ENCODE measurements at regions not wholly inside any gene's neighbourhood (a gene's known extent, or its start where the extent isn't known, plus 50 kb on each side); places are given as distances from the start of the nearest gene placed in this dataset.
"Not testable (repeated sequence)": the region's sequence is repeated elsewhere in the genome, so short reads cannot be mapped to it uniquely, and the experiment has no call there.

DNA sequence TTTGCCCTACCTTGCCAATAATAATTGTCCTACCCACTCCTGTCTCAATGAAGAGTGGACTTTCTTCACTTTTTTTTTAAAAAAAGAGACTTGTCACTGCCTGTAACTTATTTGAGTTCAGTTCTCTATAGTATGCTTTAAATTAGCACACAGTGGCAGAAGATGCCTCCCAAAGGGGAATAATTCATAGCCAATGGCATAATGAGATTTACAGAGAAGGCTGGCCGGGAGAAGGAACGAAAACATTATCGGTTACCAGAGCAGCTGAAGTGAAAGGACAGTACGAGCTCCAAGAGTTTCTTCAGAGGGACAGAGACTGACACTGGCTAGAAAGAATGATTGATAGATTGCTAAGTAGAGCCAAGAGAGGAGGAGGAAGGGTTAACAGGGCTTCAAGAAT is 356.3 kb downstream of the EMP1 start:
- no peak for DNase-seq

DNA sequence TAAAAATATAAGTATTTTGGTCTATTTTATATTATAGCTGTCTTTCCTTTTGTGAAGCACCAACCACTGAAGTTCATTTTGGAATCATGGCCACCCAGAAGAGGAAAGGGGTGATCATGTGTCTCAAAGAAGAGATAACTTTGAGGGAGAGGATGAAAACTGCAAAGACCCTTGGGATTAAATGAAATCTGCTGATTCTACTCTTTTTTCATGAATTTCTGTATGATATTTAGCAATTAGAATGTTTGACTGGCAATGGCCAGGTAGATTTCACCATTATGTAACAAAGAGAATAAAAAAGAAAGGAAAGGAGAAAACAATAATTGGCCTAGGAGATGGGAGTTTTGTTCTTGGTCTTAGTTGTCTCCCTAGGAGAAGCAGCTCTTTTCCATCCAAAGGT is 350.8 kb downstream of the EMP1 start:
- DNase-seq: no peak

DNA sequence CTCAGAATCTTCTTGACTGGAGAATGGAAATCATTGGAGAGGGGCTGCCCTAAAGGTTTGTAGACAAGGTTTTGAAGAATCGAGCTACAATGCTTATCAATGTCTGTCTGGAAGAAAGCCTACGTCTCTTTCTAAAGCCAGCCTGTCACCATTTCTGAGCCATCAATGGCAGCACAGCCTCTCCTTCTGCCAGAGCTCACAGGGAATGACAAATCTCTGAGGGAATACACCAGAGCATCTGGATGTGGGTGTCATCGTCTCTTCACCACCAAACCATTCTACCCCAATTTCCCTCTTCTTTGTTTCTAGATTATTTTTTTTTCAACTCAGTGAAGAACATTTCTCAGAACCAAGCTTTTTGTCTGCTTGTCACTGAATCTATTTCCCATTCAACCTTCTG is 349.7 kb downstream of the EMP1 start:
- DNase-seq: no peak

DNA sequence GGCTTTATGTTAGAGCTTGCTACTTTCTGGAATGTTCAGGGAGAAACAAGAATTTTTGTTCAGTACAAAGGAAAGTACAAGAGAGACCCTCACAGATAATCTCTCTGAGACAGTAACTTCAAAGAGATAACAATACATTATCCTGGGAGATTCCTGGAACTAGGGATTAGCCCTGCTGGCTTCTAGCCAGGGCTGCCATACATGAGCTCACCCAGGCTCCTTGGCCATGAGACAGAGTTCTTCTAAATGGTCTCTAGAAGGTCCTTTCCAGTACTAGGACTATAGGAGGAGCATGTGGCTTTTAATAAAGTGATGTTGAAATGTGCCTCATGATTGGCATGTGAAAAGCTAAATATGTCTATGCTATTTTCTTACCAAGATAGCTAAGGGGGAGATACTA is 342.5 kb downstream of the EMP1 start:
- no peak for DNase-seq

DNA sequence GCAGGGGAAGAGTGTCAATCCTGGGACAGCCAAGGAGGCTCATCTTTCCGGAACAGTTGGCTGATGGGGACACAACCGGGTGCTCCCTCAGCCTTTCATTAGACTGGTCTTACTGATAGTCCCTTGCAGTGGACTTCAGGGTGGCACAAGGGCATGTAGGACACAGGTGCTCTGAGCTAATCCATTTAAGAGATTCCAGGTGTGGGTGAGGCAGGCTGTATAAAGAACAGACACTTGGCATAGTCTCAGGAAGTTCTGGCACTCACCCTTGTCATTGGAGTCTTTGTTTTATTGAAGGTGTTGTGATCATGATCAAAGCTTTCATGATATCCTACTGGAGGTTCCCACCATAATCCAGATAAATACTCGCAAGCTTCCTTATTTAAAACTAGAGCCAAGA is 341.6 kb downstream of the EMP1 start:
- no peak for DNase-seq

DNA sequence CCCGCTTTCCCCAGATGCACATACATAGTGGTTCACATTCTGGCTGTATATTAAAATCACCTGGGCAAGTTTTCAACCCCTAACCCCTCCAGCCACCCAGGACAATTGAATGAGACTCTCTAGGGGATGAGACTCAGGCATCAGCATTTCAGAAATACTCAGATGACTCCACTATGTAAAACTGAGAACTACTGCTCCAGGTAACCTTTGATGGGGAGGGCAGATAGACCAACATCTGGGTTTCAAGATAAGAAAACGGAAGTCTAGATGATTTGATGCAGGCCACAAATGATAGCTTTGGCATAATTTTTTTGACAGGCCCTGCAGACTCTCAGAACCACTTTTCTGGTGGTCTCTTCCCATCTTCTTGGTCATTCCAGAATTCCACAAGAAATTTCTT is 341.1 kb downstream of the EMP1 start:
- no peak for DNase-seq

DNA sequence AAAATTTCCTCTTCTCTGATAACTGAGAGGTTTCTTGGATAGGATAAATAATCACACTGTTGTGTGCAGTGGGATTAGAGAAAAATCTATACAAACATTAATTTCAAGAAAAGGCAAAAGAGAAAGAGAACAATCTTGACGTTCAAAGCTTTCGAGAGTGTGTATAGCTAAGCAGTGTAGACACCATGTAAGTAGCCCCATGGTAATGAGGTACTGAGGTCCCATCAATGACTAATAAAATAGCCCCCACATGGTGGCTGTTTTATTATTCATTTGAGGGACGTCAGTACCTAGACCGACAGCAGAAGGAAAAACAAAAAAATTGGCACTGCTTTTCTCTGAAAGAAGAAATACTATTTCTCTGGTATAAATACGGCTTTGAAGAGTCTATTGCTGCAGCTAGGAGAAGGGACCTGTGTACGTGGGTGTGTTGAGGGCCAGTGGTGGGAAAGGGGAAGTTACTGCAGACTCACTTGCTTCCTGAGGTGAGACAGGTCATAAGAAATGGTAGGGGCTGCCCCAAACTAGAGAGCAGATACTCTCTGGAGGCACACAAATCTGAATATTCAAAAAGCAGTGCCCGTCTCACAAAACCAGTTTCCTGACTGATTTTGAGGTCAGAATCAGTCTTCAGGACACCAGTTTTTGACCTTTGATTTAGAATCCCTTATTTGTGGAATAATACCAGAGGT is 339.8 kb downstream of the EMP1 start:
- DNase-seq: no peak

DNA sequence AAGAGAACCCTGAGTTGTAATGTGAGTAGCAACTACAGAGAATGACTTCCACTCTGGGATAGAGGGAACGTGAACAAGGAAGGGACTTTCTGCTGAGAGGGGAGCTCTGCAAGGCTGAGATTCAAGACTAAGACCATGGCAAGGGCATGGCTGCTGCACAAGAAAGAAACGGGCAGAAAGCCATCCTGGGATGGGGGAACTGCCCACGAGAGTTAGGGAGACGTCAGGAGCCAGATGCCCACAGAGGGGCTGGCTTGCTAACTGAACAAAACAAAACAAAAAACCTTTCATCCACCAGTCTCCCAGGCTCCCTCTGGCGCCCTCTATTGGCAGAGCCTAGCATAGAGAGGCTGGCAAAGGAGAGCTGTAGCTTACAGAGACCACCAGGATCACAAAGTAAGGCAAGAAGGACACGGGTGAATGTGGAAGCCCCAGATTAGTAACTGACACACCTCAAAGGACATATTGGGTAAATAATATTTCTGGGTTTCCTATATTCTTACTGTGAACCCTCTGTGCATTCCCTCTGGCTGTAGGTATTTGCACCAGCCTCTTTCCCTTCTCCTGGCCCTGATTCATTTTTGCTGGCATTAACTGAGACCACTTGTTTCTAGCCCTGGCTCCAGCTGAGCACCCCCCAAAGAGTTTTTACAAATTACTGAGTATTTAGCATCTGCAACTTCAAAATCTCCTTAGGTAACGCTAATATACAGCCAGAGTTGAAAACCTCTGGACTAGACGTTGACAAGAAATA is 338.3 kb downstream of the EMP1 start:
- DNase-seq: no peak

- no peak for DNase-seq
Measured at GRCh38 chr12:13534242-13534641, 337.7 kb downstream of the EMP1 start.

- DNase-seq: no peak
Measured at GRCh38 chr12:13530966-13531365, 334.4 kb downstream of the EMP1 start.

- not testable (repeated sequence) for DNase-seq
Measured at GRCh38 chr12:13526185-13526921, 329.8 kb downstream of the EMP1 start.

- no peak for DNase-seq
Measured at GRCh38 chr12:13523536-13524307, 327.2 kb downstream of the EMP1 start.

GRCh38 chr12:13518034-13518433 is 321.5 kb downstream of the EMP1 start:
- DNase-seq: not testable (repeated sequence)

DNA sequence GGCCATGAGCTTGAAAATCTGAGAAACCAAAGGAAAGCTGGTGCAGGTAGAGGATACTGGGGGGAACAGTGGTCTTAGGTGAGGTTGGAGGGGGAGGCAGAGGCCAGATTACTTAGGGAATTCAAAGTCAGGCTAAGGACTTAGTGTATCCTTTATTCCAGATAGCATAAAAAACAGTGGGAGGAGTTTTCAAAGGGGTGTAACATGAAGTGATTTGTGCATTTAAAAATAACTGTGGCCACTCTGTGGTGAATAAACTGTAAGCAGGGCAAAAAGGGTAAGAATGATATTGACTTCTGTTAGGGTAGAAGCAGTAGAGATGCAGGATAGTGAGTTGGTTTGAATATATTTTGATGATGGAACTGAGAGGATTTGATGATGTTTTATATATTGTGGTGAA is 313.2 kb downstream of the EMP1 start:
- no peak for DNase-seq

DNA sequence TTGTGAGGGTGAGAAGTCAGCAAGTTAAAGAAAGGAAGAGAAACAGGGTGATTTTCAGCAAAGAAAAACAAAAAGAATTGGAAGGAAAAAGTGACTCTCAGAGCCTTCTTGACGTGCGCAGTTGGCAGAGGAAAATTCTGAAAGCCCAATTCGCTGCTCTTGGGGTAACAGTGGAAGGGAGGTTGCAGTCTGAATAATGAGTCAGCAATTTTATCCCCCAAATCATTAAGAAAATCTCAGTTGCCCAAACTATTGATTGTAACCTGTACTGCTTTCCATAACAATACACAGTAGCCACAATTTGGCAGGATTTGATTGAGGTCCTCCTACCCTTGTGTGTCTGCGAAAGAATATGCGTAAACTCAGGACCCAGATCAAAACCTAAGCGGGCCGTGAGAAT is 309.1 kb downstream of the EMP1 start:
- no peak for DNase-seq

GRCh38 chr12:13505224-13505623 is 308.7 kb downstream of the EMP1 start:
- no peak for DNase-seq

GRCh38 chr12:13504736-13505135 is 308.2 kb downstream of the EMP1 start:
- DNase-seq: no peak

DNA sequence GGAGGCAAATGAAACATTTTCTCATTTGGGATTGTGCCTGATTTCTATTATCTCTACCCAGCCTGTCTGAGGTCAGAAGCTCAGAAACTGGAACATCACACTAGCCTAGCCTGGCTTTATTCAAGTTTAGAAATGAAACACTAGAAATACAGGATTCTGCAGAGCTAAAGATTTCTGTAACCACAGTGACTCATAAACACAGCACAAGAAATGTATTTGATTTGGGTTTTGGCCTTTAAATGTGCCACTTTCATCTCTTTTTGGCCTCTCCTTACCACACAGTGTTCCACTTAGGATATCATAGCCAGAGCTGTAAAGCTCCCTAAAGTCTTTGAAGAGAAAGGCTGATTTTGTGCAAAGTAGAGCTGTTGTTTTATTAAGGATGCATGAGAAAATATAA is 307.5 kb downstream of the EMP1 start:
- DNase-seq: no peak

GRCh38 chr12:13503094-13503835 is 306.7 kb downstream of the EMP1 start:
- no peak for DNase-seq

DNA sequence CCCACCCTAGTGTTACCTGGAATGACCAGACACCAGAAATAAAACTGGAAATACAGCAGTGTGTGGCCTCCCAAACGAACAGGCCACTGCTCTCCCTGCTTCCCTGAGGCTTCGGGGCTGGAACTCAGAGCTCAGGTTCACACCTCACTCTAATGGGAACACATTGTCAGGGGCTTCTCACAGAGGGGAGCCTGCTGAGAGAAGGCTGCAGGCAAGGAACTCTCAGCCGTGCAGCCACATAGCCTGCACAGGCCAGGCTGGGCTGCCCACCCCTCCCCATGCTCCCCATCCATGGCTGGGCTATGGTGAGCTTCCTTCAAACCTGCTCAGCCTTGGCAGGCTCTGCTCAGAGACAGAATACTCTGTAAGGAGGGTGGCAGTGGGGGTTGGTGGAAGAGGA is 302.5 kb downstream of the EMP1 start:
- no peak for DNase-seq

DNA sequence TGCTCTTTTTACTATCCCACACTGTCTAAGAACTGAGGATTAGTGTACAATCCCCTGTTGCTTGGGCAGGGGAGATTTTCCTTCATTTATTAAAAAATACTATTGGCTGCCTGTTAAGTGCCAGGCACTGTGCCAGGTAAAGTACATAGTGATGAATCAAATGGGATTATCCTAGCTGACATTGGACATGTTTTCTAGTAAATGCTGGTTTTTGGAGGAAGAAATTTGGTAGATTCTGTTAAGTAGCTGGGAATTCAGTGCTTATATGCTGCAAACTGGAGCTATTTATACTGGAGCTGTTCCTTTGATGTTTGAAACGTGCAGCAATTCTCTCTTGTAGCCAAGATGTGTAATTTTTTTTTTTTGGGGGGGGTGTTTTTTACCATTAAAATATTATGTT is 299.6 kb downstream of the EMP1 start:
- no peak for DNase-seq

GRCh38 chr12:13489246-13489645 is 292.7 kb downstream of the EMP1 start:
- no peak for DNase-seq

Measured in effector CD8-positive, alpha-beta T cell (primary cell).